HS-27A (cell line): ENCODE measurements at regions not wholly inside any gene's neighbourhood (a gene's known extent, or its start where the extent isn't known, plus 50 kb on each side); places are given as distances from the start of the nearest gene placed in this dataset.
"Not testable (repeated sequence)": the region's sequence is repeated elsewhere in the genome, so short reads cannot be mapped to it uniquely, and the experiment has no call there.

Experiments
- DNase-seq: peaks from one replicate; pipeline ENCODE4 v3.0.0-alpha.2; 2012; ENCODE audit warnings: low read depth, missing footprints

- DNase-seq, result no peak
Measured at GRCh38 chr1:121443001-121443540, 258.3 kb downstream of the SRGAP2C start.

GRCh38 chr1:121444096-121444495 is 259.3 kb downstream of the SRGAP2C start:
- DNase-seq, result no peak

GRCh38 chr1:121445679-121446078 is 260.9 kb downstream of the SRGAP2C start:
- no peak for DNase-seq

- not testable (repeated sequence) for DNase-seq
Measured at GRCh38 chr1:121447280-121447923, 262.6 kb downstream of the SRGAP2C start.

DNA sequence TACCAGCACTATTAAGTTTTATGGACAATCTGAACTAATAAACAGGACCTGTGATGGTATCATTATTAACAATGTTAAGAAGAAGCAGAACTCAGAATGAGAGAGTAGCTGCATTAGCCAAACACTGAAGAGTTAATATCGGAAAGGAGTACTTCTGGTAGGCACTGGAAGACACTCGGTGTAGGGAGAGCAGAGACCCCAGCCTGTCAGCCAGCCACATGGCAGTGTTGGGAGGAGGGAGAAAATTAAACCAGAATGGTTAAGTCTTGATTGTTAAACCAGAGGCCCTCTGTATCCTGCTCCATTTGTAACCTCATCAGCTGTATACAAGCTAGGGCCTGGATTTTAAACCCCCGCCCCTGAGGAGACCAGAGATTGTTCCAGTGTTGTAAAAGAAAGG is 263.3 kb downstream of the SRGAP2C start:
- DNase-seq, result not testable (repeated sequence)

DNA sequence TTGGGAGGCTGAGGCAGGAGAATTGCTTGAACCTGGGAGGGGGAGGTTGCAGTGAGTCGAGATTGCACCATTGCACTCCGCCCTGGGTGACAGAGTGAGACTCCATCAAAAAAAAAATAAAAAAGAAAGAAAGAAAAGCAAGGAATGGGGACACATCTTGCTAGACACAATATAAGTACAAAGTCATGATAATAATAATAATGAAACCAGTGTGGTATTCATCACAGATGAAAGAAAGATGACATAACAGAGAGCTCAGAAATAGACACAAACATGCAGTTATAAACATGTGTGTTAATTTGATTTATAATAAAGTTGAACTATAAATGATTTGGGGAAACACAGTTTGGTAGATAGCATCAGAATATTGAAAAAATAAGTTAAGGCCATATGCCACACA is 264.1 kb downstream of the SRGAP2C start:
- DNase-seq, result no peak

DNA sequence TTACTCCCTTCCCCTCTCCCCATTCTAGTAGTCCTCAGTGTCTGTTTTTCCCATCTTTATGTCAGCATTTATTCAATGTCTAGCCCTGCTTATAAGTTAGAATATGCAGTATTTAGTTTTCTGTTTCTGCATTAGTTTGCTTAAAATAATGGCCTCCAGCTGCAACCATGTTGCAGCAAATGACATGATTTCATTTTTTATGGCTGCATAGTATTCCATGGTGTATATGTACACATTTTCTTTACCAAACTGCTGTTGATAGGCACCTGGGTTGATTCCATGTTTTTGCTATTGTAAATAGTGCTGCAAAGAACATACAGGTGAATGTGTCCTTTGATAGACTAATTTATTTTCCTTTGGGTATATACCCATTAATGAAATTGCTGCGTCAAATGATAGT is 267.7 kb downstream of the SRGAP2C start:
- no peak for DNase-seq

GRCh38 chr1:121458291-121459048 is 273.7 kb downstream of the SRGAP2C start:
- no peak for DNase-seq

- DNase-seq, result no peak
Measured at GRCh38 chr1:121459235-121459634, 274.5 kb downstream of the SRGAP2C start.

GRCh38 chr1:121469395-121469794 is 284.6 kb downstream of the SRGAP2C start:
- DNase-seq, result not testable (repeated sequence)

DNA sequence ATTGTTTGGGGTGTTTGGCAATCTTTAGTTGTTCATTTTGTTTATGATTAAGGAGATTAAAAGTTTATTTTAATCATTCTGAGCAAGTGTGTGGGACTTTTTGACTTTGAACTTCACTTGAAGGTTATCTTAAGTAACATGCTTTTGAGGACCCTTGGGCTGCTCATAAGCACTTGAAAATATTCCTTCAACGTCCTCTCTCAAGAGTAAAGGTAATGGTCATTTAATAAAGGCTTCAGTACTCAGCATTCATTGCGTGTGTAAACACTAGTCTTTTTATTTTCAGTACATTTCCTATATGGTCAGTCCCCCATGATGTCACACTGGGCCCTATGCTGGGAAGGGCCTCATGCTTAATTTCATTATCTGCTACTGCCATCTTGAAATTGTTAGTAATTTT is 285.6 kb downstream of the SRGAP2C start:
- DNase-seq, result not testable (repeated sequence)

DNA sequence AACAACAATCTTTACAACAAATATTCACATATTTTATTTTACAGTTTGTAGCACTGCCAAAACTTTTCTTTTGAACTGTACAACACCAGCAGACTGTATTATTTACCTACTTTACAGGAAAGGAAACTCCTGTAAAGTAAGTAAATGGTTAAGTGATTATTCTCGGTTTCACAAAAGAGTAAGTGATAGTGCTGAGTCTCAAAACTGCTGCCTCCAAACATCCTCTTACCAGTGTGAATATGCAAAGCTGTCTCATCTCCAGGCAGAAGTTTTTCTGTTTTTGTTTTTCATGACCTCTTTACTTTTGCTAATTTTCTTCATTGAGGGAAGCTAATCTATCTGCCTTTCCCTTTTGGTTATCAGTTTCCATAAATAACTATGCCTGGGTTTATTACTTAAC is 286.7 kb downstream of the SRGAP2C start:
- no peak for DNase-seq

DNA sequence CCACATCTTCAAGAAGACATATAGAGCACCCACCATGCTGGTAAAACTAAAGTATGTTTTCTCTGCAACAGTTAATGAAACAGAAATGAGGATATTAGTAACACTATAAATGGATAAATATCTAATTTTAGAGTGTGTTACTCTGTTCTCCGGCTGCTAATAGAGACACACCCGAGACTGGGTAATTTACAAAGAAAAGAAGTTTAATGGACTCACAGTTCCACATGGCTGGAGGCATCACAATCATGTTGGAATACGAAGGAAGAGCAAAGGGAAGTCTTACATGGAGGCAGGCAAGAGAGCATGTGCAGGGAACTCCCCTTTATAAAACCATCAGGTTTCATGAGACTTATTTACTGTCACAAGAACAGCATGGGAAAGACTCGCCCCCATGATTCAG is 287.2 kb downstream of the SRGAP2C start:
- no peak for DNase-seq

DNA sequence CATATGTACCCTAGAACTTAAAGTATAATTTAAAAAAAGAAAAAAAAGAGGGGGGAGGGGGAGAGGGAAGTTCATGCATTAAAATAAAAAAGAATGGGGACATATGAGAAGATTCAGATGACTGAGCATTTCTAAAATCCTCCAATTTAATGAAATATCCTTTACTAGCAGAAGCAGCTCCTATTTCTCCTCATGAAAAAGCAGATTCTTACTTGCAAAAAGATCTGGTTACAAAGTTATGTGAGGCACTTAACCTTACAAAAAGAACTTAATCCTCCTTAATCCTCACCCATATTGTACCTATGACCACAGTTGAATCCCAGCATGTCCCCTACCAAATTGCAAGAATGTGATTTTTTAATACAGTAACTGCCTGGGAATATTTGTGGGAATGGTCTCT is 298.5 kb downstream of the SRGAP2C start:
- DNase-seq, result peak; percentile 4

- peak; percentile 69 for DNase-seq
Measured at GRCh38 chr1:121483961-121484424, 299.2 kb downstream of the SRGAP2C start.

GRCh38 chr1:121494796-121495195 is 310.0 kb downstream of the SRGAP2C start:
- DNase-seq, result not testable (repeated sequence)

DNA sequence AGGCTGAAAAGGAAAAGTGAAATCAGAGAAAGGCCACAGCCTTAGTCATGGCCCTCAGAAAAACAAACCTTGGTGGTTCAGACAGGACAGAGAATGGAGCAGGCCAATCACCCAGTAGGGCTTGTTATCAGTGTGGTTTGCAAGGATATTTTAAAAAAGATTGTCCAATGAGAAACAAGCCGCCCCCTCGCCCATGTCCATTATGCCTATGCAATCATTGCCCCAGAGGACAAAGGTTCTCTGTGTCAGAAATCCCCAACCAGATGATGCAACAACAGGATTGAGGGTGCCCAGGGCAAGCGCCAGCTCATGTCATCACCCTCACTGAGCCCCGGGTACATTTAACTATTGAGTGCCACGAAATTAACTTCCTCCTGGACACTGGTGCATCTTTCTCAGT is 326.7 kb downstream of the SRGAP2C start:
- DNase-seq, result not testable (repeated sequence)

DNA sequence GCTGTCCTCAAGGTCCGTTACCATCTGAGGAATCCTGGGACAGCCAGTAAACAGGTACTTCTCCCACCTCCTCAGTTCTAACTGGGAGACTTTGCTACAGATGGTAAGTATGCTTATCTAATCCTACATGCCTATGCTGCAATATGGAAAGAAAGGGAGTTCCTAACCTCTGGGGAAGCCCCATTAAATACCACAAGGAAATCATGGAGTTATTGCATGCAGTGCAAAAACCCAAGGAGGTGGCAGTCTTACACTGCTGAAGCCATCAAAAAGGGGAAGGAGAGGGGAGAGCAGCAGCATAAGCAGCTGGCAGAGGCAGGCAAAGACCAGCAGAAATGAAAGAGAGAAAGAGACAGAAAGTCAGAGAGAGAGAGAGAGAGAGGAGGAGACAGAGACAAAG is 327.1 kb downstream of the SRGAP2C start:
- not testable (repeated sequence) for DNase-seq

GRCh38 chr1:121515235-121515634 is 330.5 kb downstream of the SRGAP2C start:
- no peak for DNase-seq

DNA sequence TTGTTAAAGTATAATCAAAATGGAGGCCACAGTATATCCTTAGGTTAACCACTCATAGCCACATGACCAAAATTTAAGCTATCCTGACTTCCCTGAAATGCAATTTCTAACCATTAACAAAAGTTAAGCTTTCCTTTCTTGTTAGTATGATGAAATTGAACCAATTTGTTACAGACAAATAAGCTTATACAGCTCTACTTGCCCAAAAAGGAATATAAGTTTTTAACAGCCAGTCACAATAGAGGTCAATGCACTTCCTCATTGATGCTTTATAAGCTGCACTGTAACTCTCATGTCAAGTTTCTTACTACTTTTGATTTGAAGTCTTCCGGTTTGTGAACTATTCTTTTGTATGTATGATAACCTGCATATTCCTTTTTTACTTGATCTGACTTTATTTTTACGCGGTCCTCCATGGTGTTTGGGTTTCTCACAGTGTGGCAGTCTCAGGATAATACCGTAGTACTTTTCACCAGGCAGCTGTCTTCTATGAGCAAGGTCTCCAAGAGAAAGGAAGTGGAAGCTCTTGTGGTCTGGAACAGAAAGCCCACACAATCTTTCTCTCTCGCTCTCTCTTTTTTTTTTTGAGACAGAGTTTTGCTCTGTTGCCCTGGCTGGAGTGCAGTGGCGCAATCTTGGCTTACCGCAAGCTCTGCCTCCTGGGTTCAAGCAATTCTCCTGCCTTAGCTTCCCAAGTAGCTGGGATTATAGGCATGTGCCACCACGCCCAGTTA is 331.6 kb downstream of the SRGAP2C start:
- DNase-seq, result no peak

GRCh38 chr1:121517586-121518230 is 332.9 kb downstream of the SRGAP2C start:
- no peak for DNase-seq

- DNase-seq, result no peak
Measured at GRCh38 chr1:121518726-121519041, 333.9 kb downstream of the SRGAP2C start.
